SK-N-SH (cell line): ENCODE measurements at regions not wholly inside any gene's neighbourhood (a gene's known extent, or its start where the extent isn't known, plus 50 kb on each side); places are given as distances from the start of the nearest gene placed in this dataset.

Source experiments
- CTCF ChIA-PET: fragments of 300-600, 350-600 bp; formaldehyde crosslinking; extraction: SDS; loops from one replicate; lab custom pipeline; 2021; lab: Yijun Ruan, JAX
- POLR2A ChIA-PET: fragments of 350-600 bp; sonication (Branson Sonifier 250); formaldehyde crosslinking; extraction: SDS; loops from one replicate; lab custom pipeline; 2020; ENCODE audit warnings: antibody characterized with exemption, inconsistent platforms; lab: Yijun Ruan, JAX
- DNase-seq: peaks from one replicate; pipeline ENCODE4 v3.0.0; 2012
- H2AFZ ChIP-seq: fragments of 200-600 bp; sonication (generic); 2 replicates; pipeline ENCODE4 v1.8.1; 2016; ENCODE audit warnings: antibody characterized with exemption, mild to moderate bottlenecking, low read depth
- H3F3A ChIP-seq: fragments of 200-600 bp; sonication (generic); replicated peaks from 2 replicates; pipeline ENCODE3; 2016; ENCODE audit warnings: antibody characterized with exemption, mild to moderate bottlenecking; ENCODE audit not compliant: insufficient read depth
- H3K27ac ChIP-seq, 2 experiments: fragments of 200-500 bp in 1 of 2; fragments of 200-600 bp in 1 of 2; sonication (Bioruptor generic) in 1 of 2; sonication (generic), shearing (Covaris generic) in 1 of 2; 2 replicates each; pipeline versions ENCODE4 v1.5.1 to v1.6.1; 2014 to 2016; ENCODE audit warnings: low read depth in 2 of 2, inconsistent platforms in 1 of 2, low read length in 1 of 2, mild to moderate bottlenecking in 1 of 2, mixed read lengths in 1 of 2
- H3K27me3 ChIP-seq: fragments of 200-600 bp; sonication (generic), shearing (Covaris generic); 2 replicates; pipeline ENCODE4 v1.6.1; 2016; ENCODE audit warnings: mixed run types; ENCODE audit not compliant: insufficient read depth
- H3K36me3 ChIP-seq, 2 experiments: fragments of 200-500 bp in 1 of 2; fragments of 200-600 bp in 1 of 2; sonication (Bioruptor generic) in 1 of 2; sonication (generic) in 1 of 2; replicated peaks in 1 of 2; 2 replicates each; pipeline versions ENCODE3 to v1.5.1; 2014 to 2016; ENCODE audit warnings: low read length in 1 of 2, mild to moderate bottlenecking in 1 of 2; ENCODE audit not compliant: insufficient read depth in 2 of 2, control insufficient read depth in 1 of 2
- H3K4me1 ChIP-seq, 2 experiments: fragments of 200-500 bp in 1 of 2; fragments of 200-600 bp in 1 of 2; sonication (Bioruptor generic) in 1 of 2; sonication (generic), shearing (Covaris generic) in 1 of 2; 2 replicates each; pipeline versions ENCODE4 v1.5.1 to v1.6.1; 2014 to 2016; ENCODE audit warnings: low read depth in 1 of 2, low read length in 1 of 2, mixed run types in 1 of 2; ENCODE audit not compliant: insufficient read depth in 2 of 2, control insufficient read depth in 1 of 2
- H3K4me2 ChIP-seq: fragments of 200-600 bp; sonication (generic), shearing (Covaris generic); 2 replicates; pipeline ENCODE4 v1.6.1; 2017; ENCODE audit warnings: mixed run types
- H3K4me3 ChIP-seq, 2 experiments: fragments of 200-500 bp in 1 of 2; fragments of 200-600 bp in 1 of 2; sonication (Bioruptor generic) in 1 of 2; sonication (generic), shearing (Covaris generic) in 1 of 2; 2 replicates each; pipeline versions ENCODE4 v1.5.1 to v1.8.1; 2014 to 2016; ENCODE audit warnings: low read depth in 2 of 2, inconsistent platforms in 1 of 2, low read length in 1 of 2, mild to moderate bottlenecking in 1 of 2, mixed read lengths in 1 of 2, moderate library complexity in 1 of 2
- H3K79me2 ChIP-seq: fragments of 200-600 bp; sonication (generic); 2 replicates; pipeline ENCODE4 v1.8.1; 2017; ENCODE audit warnings: mild to moderate bottlenecking; ENCODE audit not compliant: insufficient read depth
- H3K9ac ChIP-seq: fragments of 200-600 bp; sonication (generic); 2 replicates; pipeline ENCODE4 v1.6.1; 2017; ENCODE audit warnings: mixed run types
- H3K9me2 ChIP-seq: fragments of 200-600 bp; sonication (generic); 2 replicates; pipeline ENCODE4 v1.6.1; 2017; ENCODE audit warnings: mixed run types
- H3K9me3 ChIP-seq: fragments of 200-600 bp; sonication (generic); 2 replicates; pipeline ENCODE4 v1.6.1; 2017; ENCODE audit warnings: mixed run types, mild to moderate bottlenecking, moderate library complexity
- H4K20me1 ChIP-seq: fragments of 200-600 bp; sonication (generic); 2 replicates; pipeline ENCODE4 v1.6.1; 2017; ENCODE audit warnings: mild to moderate bottlenecking, mixed run types; ENCODE audit not compliant: insufficient read depth
- ELF1 ChIP-seq: IDR thresholded peaks from 2 replicates; pipeline ENCODE4 v1.4.0; 2012
- EZH2phosphoT487 ChIP-seq: fragments of 200-600 bp; sonication (generic); IDR thresholded peaks from 2 replicates; pipeline ENCODE4 v1.6.1; 2017; ENCODE audit warnings: low read depth, mixed run types, mild to moderate bottlenecking, antibody characterized with exemption, moderate library complexity, borderline replicate concordance
- FOXM1 ChIP-seq: IDR thresholded peaks from 2 replicates; pipeline ENCODE4 v1.4.0; 2012; ENCODE audit warnings: low read depth, mild to moderate bottlenecking
- GABPA ChIP-seq: IDR thresholded peaks from 2 replicates; pipeline ENCODE4 v1.4.0; 2012; ENCODE audit warnings: low read depth, mild to moderate bottlenecking
- IRF3 ChIP-seq: fragments of 150-350 bp; IDR thresholded peaks from 2 replicates; pipeline ENCODE4 v1.6.1; 2016; ENCODE audit warnings: mild to moderate bottlenecking, low read depth, low read length
- JUND ChIP-seq: IDR thresholded peaks from 2 replicates; pipeline ENCODE4 v1.4.0; 2012
- MEF2A ChIP-seq: IDR thresholded peaks from 2 replicates; pipeline ENCODE4 v1.4.0; 2012; ENCODE audit warnings: low read depth, borderline replicate concordance
- NFIC ChIP-seq: IDR thresholded peaks from 2 replicates; pipeline ENCODE4 v1.4.0; 2012; ENCODE audit warnings: borderline replicate concordance
- NRF1 ChIP-seq: IDR thresholded peaks from 2 replicates; pipeline ENCODE4 v1.6.1; 2012; ENCODE audit warnings: low read depth, mild to moderate bottlenecking, low read length
- PBX3 ChIP-seq: IDR thresholded peaks from 2 replicates; pipeline ENCODE4; 2012
- RAD21 ChIP-seq: IDR thresholded peaks from 2 replicates; pipeline ENCODE4 v1.6.1; 2012; ENCODE audit warnings: mild to moderate bottlenecking, low read length
- RCOR1 ChIP-seq: fragments of 150-350 bp; IDR thresholded peaks from 2 replicates; pipeline ENCODE4 v1.6.1; 2017; ENCODE audit warnings: antibody characterized with exemption, low read length
- SIN3A ChIP-seq: IDR thresholded peaks from 2 replicates; pipeline ENCODE4 v1.6.1; 2012; ENCODE audit warnings: low read depth, mild to moderate bottlenecking, low read length, moderate library complexity, borderline replicate concordance
- SMC3 ChIP-seq: IDR thresholded peaks from 2 replicates; pipeline ENCODE4 v1.6.1; 2012; ENCODE audit warnings: low read depth, low read length, improper control_type of control experiment
- TCF12 ChIP-seq: IDR thresholded peaks from 2 replicates; pipeline ENCODE4 v1.4.0; 2012
- TEAD4 ChIP-seq: IDR thresholded peaks from 2 replicates; pipeline ENCODE4 v1.4.0; 2012; ENCODE audit warnings: mild to moderate bottlenecking, borderline replicate concordance; ENCODE audit not compliant: insufficient read depth
- WGBS: methylation state at CpG from one replicate; pipeline ENCODE4 v1.1.6; 2017; ENCODE audit warnings: low lambda C conversion rate; 5-methylcytosine and 5-hydroxymethylcytosine counted together
- TF ChIP-seq, protein P1 (sequence below): IDR thresholded peaks from 2 replicates; pipeline ENCODE4 v1.6.1; 2012; ENCODE audit warnings: mild to moderate bottlenecking, low read depth, low read length, moderate library complexity
- TF ChIP-seq, protein P2 (sequence below): IDR thresholded peaks from 2 replicates; pipeline ENCODE4 v1.4.0; 2012; ENCODE audit warnings: low read depth, borderline replicate concordance
- TF ChIP-seq, protein P3 (sequence below): IDR thresholded peaks from 2 replicates; pipeline ENCODE4 v1.4.0; 2012; ENCODE audit warnings: low read depth

DNA sequence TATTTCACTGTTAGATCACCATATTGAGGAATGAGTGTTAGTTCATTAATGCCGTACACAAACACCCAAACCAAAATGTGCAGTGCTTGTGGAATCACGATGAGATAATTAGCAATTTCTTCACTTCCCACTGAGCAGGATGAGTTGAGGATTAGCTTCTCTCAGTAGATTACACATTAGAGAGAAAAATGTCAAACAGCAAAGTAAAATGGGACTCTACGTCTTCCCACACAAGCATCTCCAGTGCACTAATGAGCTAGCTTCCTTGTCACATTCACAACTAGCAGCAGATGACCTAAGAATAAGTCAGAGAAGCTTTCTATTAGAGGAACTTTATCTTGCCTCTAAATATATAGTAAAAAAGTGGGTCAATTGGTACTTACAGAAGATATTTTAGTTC, 926.9 kb downstream of the TSN start (continued):
- TF ChIP-seq, protein P1, sequence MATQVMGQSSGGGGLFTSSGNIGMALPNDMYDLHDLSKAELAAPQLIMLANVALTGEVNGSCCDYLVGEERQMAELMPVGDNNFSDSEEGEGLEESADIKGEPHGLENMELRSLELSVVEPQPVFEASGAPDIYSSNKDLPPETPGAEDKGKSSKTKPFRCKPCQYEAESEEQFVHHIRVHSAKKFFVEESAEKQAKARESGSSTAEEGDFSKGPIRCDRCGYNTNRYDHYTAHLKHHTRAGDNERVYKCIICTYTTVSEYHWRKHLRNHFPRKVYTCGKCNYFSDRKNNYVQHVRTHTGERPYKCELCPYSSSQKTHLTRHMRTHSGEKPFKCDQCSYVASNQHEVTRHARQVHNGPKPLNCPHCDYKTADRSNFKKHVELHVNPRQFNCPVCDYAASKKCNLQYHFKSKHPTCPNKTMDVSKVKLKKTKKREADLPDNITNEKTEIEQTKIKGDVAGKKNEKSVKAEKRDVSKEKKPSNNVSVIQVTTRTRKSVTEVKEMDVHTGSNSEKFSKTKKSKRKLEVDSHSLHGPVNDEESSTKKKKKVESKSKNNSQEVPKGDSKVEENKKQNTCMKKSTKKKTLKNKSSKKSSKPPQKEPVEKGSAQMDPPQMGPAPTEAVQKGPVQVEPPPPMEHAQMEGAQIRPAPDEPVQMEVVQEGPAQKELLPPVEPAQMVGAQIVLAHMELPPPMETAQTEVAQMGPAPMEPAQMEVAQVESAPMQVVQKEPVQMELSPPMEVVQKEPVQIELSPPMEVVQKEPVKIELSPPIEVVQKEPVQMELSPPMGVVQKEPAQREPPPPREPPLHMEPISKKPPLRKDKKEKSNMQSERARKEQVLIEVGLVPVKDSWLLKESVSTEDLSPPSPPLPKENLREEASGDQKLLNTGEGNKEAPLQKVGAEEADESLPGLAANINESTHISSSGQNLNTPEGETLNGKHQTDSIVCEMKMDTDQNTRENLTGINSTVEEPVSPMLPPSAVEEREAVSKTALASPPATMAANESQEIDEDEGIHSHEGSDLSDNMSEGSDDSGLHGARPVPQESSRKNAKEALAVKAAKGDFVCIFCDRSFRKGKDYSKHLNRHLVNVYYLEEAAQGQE, result no peak
- TF ChIP-seq GABPA (no peak), NRF1 (no peak), TCF12 (no peak), TEAD4 (no peak), SIN3A (no peak), NFIC (no peak), EZH2phosphoT487 (no peak), SMC3 (no peak), JUND (no peak)
- TF ChIP-seq, protein P2, sequence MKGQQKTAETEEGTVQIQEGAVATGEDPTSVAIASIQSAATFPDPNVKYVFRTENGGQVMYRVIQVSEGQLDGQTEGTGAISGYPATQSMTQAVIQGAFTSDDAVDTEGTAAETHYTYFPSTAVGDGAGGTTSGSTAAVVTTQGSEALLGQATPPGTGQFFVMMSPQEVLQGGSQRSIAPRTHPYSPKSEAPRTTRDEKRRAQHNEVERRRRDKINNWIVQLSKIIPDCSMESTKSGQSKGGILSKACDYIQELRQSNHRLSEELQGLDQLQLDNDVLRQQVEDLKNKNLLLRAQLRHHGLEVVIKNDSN, result no peak
- TF ChIP-seq, all 33 proteins: peak for 0

DNA sequence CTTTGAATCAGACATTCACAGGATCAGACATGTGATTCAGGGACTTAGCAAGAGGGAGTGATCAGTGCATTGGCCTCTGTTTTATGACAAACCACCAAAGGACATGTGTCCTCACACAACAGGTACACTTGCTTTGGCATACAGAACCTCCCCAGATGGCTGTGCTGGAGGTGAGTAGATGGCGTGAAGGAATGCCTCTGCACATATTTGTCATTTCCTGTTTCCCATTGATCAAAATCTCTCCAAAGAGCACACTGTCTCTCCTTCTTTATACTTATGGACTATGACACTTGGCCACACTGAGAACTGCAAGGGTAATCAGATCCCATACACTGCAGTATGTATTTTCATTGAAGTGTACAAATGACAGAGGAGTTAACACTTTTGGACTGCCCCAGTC, 927.6 kb downstream of the TSN start:
- no peak overlapping the region for H3K4me3 ChIP-seq
- ChIA-PET CTCF (no interaction called here), POLR2A (no interaction called here)
- no peak overlapping the region for H3K4me2 ChIP-seq
- no peaks in the 10 kb centered on the region for H3K79me2 ChIP-seq
- H3K4me1 ChIP-seq, result no peaks in the 10 kb centered on the region; a peak in 1 of 4 replicates
- no peaks in the 10 kb centered on the region for H3K9me3 ChIP-seq
- no peak overlapping the region for H3K27ac ChIP-seq
- no peaks in the 10 kb centered on the region for H4K20me1 ChIP-seq
- H3K9ac ChIP-seq, result no peak overlapping the region
- 11% methylated on average over 1 of the region's 1 CpG for WGBS
- H3K9me2 ChIP-seq, result no peaks in the 10 kb centered on the region
- H3K27me3 ChIP-seq, result no peaks in the 10 kb centered on the region
- TF ChIP-seq TEAD4 (no peak), FOXM1 (no peak), NRF1 (no peak), PBX3 (no peak), JUND (no peak), IRF3 (no peak), RAD21 (no peak), MEF2A (no peak), ELF1 (no peak), GABPA (no peak), RCOR1 (no peak)
- TF ChIP-seq, protein P2, result no peak
- TF ChIP-seq, protein P3, sequence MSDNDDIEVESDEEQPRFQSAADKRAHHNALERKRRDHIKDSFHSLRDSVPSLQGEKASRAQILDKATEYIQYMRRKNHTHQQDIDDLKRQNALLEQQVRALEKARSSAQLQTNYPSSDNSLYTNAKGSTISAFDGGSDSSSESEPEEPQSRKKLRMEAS, result no peak
- no peak overlapping the region for H2AFZ ChIP-seq
- no peaks in the 10 kb centered on the region for H3F3A ChIP-seq
- DNase-seq, result no peak
- H3K36me3 ChIP-seq, result no peaks in the 10 kb centered on the region
